GM23248 (cell line): ENCODE measurements at regions not wholly inside any gene's neighbourhood (a gene's known extent, or its start where the extent isn't known, plus 50 kb on each side); places are given as distances from the start of the nearest gene placed in this dataset.

Experiments
- DNase-seq: peaks from one replicate; pipeline ENCODE4 v3.0.0-alpha.2; 2015
- H2AFZ ChIP-seq: fragments of 200-600 bp; sonication (generic); 2 replicates; pipeline ENCODE4 v1.6.1; 2016; ENCODE audit warnings: antibody characterized with exemption
- H3F3A ChIP-seq: fragments of 200-600 bp; sonication (generic); 2 replicates; pipeline ENCODE4 v1.6.1; 2016; ENCODE audit warnings: mild to moderate bottlenecking, antibody characterized with exemption, mixed run types; ENCODE audit not compliant: insufficient read depth
- H3K27ac ChIP-seq: fragments of 200-600 bp; sonication (generic); 2 replicates; pipeline ENCODE4 v1.5.1; 2016; ENCODE audit warnings: mild to moderate bottlenecking
- H3K27me3 ChIP-seq: fragments of 200-600 bp; sonication (generic); replicated peaks from 2 replicates; pipeline ENCODE4 v1.6.1; 2016; ENCODE audit warnings: mild to moderate bottlenecking; ENCODE audit not compliant: insufficient read depth
- H3K36me3 ChIP-seq: fragments of 200-600 bp; sonication (generic); 2 replicates; pipeline ENCODE4 v1.6.1; 2016; ENCODE audit warnings: low read depth, mild to moderate bottlenecking
- H3K4me1 ChIP-seq: fragments of 200-600 bp; sonication (generic); 2 replicates; pipeline ENCODE4 v1.6.1; 2016; ENCODE audit warnings: mild to moderate bottlenecking; ENCODE audit not compliant: insufficient read depth
- H3K4me2 ChIP-seq: fragments of 200-600 bp; sonication (generic); one replicate; pipeline ENCODE4 v1.6.1; 2016; ENCODE audit warnings: mild to moderate bottlenecking; ENCODE audit not compliant: unreplicated experiment
- H3K4me3 ChIP-seq: fragments of 200-600 bp; sonication (generic); 2 replicates; pipeline ENCODE4 v1.5.1; 2016; ENCODE audit warnings: mild to moderate bottlenecking
- H3K79me2 ChIP-seq: fragments of 200-600 bp; sonication (generic); 2 replicates; pipeline ENCODE4 v1.6.1; 2016; ENCODE audit warnings: mild to moderate bottlenecking; ENCODE audit not compliant: insufficient read depth
- H3K9ac ChIP-seq: fragments of 200-600 bp; sonication (generic); 2 replicates; pipeline ENCODE4 v1.6.1; 2016; ENCODE audit warnings: mild to moderate bottlenecking
- H3K9me2 ChIP-seq: fragments of 200-600 bp; sonication (generic); 2 replicates; pipeline ENCODE4 v1.6.1; 2016; ENCODE audit warnings: mixed run types, mild to moderate bottlenecking, moderate library complexity; ENCODE audit not compliant: insufficient read depth
- H3K9me3 ChIP-seq: fragments of 200-600 bp; sonication (generic); one replicate; pipeline ENCODE4 v1.6.1; 2017; ENCODE audit warnings: low read depth
- H4K20me1 ChIP-seq: fragments of 200-600 bp; sonication (generic); 2 replicates; pipeline ENCODE4 v1.6.0; 2016; ENCODE audit not compliant: insufficient read depth
- EZH2 ChIP-seq: fragments of 200-600 bp; sonication (generic); IDR thresholded peaks from 2 replicates; pipeline ENCODE4 v1.6.1; 2018; ENCODE audit warnings: antibody characterized with exemption, mild to moderate bottlenecking; ENCODE audit not compliant: insufficient read depth, poor library complexity, severe bottlenecking
- EZH2phosphoT487 ChIP-seq: fragments of 200-600 bp; sonication (generic); IDR thresholded peaks from 2 replicates; pipeline ENCODE4 v1.6.1; 2018; ENCODE audit warnings: antibody characterized with exemption, moderate library complexity, mild to moderate bottlenecking, low read depth; ENCODE audit not compliant: insufficient read depth
- WGBS, 2 experiments: methylation state at CpG; one replicate each; pipeline ENCODE4 v1.1.6; 2015 to 2017; ENCODE audit warnings: low lambda C conversion rate in 2 of 2, low coverage in 1 of 2; ENCODE audit errors: missing lambda C conversion rate in 2 of 2; 5-methylcytosine and 5-hydroxymethylcytosine counted together
- in situ Hi-C: fragments of 300-500 bp; cut with MboI; formaldehyde crosslinking; loops from 2 replicates; pipeline ENCODE4 v1.15.0; 2020

DNA sequence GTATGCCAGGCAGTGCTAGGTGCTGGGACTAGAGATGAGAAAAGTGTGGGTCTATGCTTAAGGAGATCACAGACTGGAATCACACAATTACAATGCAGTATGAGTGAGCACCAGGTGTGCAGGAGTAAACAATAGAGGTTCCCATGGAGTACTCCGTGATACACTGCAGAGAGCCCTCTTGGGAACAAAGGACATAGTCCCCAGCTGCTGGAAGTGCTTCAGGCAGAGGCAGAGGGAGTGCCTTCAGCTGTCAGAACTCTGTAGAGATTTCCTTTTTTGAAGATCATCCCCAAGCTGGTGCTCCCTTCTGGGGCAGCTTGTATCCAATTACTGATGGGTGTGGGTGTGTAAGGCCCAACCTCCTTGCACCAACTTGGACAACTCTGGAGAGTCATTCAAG, 143.5 kb upstream of the PLET1 start:
- Histone ChIP-seq H3K4me1 (no peaks in the 10 kb centered on the region), H3F3A (no peaks in the 10 kb centered on the region), H3K36me3 (no peaks in the 10 kb centered on the region), H3K27ac (no peak overlapping the region), H3K4me2 (no peak overlapping the region), H4K20me1 (no peaks in the 10 kb centered on the region), H3K9me3 (no peaks in the 10 kb centered on the region), H3K27me3 (no peaks in the 10 kb centered on the region), H3K79me2 (no peaks in the 10 kb centered on the region), H3K4me3 (no peak overlapping the region), H3K9ac (no peak overlapping the region), H3K9me2 (no peaks in the 10 kb centered on the region), H2AFZ (no peak overlapping the region)
- WGBS, 2 experiments: 15 to 27% methylated on average over 1 of the region's 1 CpG
- in situ Hi-C loops: no loop called here
- no peak for DNase-seq
- no peak for TF ChIP-seq EZH2
- TF ChIP-seq EZH2phosphoT487: no peak

DNA sequence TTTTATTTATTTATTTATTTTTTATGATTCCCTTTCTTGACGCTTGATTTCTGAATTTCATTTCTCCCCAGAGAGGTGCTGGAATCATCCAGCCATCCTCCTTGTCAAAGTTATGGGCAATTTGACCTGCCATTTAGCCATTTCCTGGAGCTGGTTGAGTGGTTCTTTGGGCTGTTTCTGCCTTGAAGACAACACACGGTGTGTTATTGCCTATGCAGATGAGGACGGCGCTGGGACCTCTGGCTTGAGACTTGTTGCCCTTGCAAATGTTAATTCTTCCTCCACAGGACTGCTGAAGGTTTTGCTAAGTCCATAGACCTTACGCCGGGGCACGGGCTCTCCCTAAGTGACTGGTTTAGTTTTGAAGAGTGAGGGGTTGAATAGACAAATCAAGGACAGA, 147.9 kb upstream of the PLET1 start:
- Histone ChIP-seq H3K79me2 (no peaks in the 10 kb centered on the region), H3K9me3 (no peaks in the 10 kb centered on the region), H3K9ac (no peak overlapping the region), H3K9me2 (no peaks in the 10 kb centered on the region), H3K4me1 (no peaks in the 10 kb centered on the region), H3K27me3 (peaks cover 9% of the 10 kb centered on the region; the same call in 1 of the 2 replicates), H3F3A (no peaks in the 10 kb centered on the region), H3K4me2 (no peak overlapping the region), H2AFZ (no peak overlapping the region), H3K27ac (no peak overlapping the region), H3K36me3 (no peaks in the 10 kb centered on the region), H3K4me3 (no peak overlapping the region), H4K20me1 (no peaks in the 10 kb centered on the region)
- DNase-seq: no peak
- 51 to 63% methylated on average over 7 of the region's 7 CpGs for WGBS, 2 experiments
- in situ Hi-C loops: no loop called here
- TF ChIP-seq EZH2 (no peak), EZH2phosphoT487 (no peak)

DNA sequence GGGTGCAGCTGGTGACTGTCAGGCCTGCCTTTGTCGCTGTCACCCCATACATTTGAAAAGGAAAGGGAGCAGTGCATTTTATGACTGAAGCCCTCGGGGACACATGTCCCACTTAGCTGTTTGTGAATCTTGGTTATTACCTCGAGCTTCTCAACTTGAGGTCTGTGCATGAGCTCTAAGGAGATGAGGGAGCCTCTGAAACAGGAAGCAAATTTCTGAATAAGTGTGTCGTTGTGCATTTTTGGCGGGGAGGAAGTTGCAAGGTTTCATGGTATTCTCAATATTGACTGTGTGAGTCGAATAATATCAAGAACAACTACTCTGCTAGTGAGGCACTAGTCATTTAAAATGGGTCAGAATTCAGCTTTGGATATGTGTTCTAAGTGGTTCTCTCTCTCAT, 149.7 kb upstream of the PLET1 start:
- 34 to 36% methylated on average over 6 of the region's 6 CpGs for WGBS, 2 experiments
- in situ Hi-C loops: no loop called here
- no peaks in the 10 kb centered on the region for H3K9me3 ChIP-seq
- TF ChIP-seq EZH2 (no peak), EZH2phosphoT487 (no peak)
- no peak overlapping the region for H3K4me3 ChIP-seq
- no peak overlapping the region for H3K9ac ChIP-seq
- H3K36me3 ChIP-seq: no peaks in the 10 kb centered on the region
- H2AFZ ChIP-seq: no peak overlapping the region
- no peak overlapping the region for H3K27ac ChIP-seq
- no peaks in the 10 kb centered on the region for H3K9me2 ChIP-seq
- no peaks in the 10 kb centered on the region for H3K4me1 ChIP-seq
- H3K4me2 ChIP-seq: no peak overlapping the region
- no peaks in the 10 kb centered on the region for H3F3A ChIP-seq
- H4K20me1 ChIP-seq: no peaks in the 10 kb centered on the region
- H3K79me2 ChIP-seq: no peaks in the 10 kb centered on the region
- no peak for DNase-seq
- H3K27me3 ChIP-seq: peaks cover 9% of the 10 kb centered on the region; the same call in 1 of the 2 replicates

DNA sequence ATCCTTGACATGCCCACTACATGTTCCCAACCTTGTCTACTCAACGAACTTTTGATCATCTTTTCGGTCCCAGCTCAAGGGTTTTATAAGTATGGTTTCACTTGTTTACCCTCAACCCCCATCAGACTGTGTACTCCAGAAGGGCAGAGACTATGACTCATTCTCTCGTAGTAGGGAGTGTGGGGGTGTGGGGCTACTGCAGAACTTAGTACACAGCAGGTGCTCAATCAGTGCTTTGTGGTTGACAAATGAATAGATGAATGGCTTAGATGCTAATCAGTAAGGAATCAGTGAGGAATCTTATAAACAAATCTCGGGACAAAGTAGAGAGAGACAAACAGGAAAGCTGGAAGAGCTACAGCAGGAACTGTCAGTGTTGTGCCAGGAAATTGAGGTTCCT, 151.7 kb upstream of the PLET1 start:
- Histone ChIP-seq H2AFZ (no peak overlapping the region), H3K9me3 (no peaks in the 10 kb centered on the region), H3F3A (no peaks in the 10 kb centered on the region), H3K4me1 (no peaks in the 10 kb centered on the region), H3K27ac (no peak overlapping the region), H3K9ac (no peak overlapping the region), H3K36me3 (no peaks in the 10 kb centered on the region), H3K9me2 (no peaks in the 10 kb centered on the region), H3K4me2 (no peak overlapping the region), H3K79me2 (no peaks in the 10 kb centered on the region), H4K20me1 (no peaks in the 10 kb centered on the region), H3K27me3 (peaks cover 9% of the 10 kb centered on the region), H3K4me3 (no peak overlapping the region)
- no peak for TF ChIP-seq EZH2phosphoT487
- no peak for TF ChIP-seq EZH2
- in situ Hi-C loops: no loop called here
- DNase-seq: no peak
- 50 to 60% methylated on average over 4 of the region's 4 CpGs for WGBS, 2 experiments

DNA sequence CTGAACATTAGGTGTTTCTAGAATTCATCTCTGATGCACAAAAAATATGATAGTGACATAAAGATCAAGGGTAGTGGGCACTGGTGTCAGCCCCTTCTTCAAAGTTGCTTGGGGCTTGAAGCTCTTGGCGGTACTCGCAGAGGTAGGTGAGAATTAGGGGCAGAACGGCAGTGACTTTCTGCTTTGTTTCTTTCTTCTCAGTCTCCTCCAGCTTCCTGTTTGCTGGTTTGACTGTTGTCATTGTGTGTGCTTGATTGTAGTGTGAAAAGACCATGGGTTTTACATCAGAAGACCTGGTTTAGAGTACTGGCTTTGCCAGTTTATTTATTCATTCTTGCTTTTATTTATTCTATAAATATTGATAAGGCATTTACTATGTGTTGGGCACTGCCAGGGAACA, 156.7 kb upstream of the PLET1 start:
- H3K9me3 ChIP-seq: no peaks in the 10 kb centered on the region
- DNase-seq: no peak
- no peaks in the 10 kb centered on the region for H3K36me3 ChIP-seq
- no peaks in the 10 kb centered on the region for H3K9me2 ChIP-seq
- no peaks in the 10 kb centered on the region for H3F3A ChIP-seq
- no peak overlapping the region for H3K4me3 ChIP-seq
- no peak overlapping the region for H2AFZ ChIP-seq
- TF ChIP-seq EZH2phosphoT487: no peak
- TF ChIP-seq EZH2: no peak
- in situ Hi-C loops: no loop called here
- H3K4me1 ChIP-seq: no peaks in the 10 kb centered on the region
- no peaks in the 10 kb centered on the region; the same call in none of the 2 replicates for H3K27me3 ChIP-seq
- no peaks in the 10 kb centered on the region for H4K20me1 ChIP-seq
- WGBS, 2 experiments: 67% methylated on average over 3 of the region's 3 CpGs
- H3K27ac ChIP-seq: no peak overlapping the region
- H3K4me2 ChIP-seq: no peak overlapping the region
- H3K79me2 ChIP-seq: no peaks in the 10 kb centered on the region
- no peak overlapping the region for H3K9ac ChIP-seq
